ENCODE measurements at regions not wholly inside any gene's neighbourhood (a gene's known extent, or its start where the extent isn't known, plus 50 kb on each side); places are given as distances from the start of the nearest gene placed in this dataset.

DNA sequence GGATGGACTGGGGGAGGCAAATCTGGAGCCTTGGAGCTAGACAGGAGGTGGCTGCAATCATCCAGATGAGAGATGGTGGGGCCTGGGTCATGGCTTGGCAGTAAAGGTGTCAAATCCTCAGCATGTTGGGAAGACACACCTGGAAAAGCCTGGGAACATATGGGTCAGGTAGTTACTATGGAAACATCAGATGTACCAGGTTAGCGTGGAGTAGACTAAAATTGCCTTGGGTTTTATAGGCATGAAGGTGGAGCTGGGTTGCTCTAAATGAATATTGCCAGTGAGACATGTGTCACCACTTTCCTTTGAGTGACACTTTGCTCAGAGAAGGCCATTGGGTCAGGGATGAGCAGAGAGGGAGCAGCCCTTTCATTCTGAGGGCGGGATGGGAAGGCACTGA lies 473.7 kb downstream of the TBC1D22A start:
- Histone ChIP-seq H3K4me3 (no peak overlapping the region), H3K79me2 (replicated peaks; ENCODE audit: insufficient read depth) (no peaks in the 10 kb centered on the region), H3K4me1 (ENCODE audit: insufficient read depth) (no peaks in the 10 kb centered on the region), H3K9me2 (ENCODE audit: insufficient read depth) (no peaks in the 10 kb centered on the region), H3K4me2 (no peak overlapping the region), H3K36me3 (ENCODE audit: insufficient read depth) (no peaks in the 10 kb centered on the region; the same call in 1 of the 2 replicates), H3K27me3 (ENCODE audit: insufficient read depth) (no peaks in the 10 kb centered on the region), H4K20me1 (replicated peaks; ENCODE audit: insufficient read depth) (no peaks in the 10 kb centered on the region), H3K27ac (ENCODE audit: low read depth) (no peak overlapping the region), H2AFZ (no peak overlapping the region), H3F3A (replicated peaks; ENCODE audit: low read depth) (no peaks in the 10 kb centered on the region)
- no peak for DNase-seq (ENCODE audit: low spot score)
- no peak overlapping the region for H3K27ac Mint-ChIP-seq
- no peak for ATAC-seq
- TF ChIP-seq ZNF114 (CRISPR knock-in tag; IDR thresholded peaks at IDR 0.05): no peak
- no peak for TF ChIP-seq JUNB (IDR thresholded peaks at IDR 0.05; ENCODE audit: unreplicated experiment)
- TF ChIP-seq, protein P1, sequence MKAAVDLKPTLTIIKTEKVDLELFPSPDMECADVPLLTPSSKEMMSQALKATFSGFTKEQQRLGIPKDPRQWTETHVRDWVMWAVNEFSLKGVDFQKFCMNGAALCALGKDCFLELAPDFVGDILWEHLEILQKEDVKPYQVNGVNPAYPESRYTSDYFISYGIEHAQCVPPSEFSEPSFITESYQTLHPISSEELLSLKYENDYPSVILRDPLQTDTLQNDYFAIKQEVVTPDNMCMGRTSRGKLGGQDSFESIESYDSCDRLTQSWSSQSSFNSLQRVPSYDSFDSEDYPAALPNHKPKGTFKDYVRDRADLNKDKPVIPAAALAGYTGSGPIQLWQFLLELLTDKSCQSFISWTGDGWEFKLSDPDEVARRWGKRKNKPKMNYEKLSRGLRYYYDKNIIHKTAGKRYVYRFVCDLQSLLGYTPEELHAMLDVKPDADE (IDR thresholded peaks at IDR 0.05): no peak
- TF ChIP-seq, protein P2, sequence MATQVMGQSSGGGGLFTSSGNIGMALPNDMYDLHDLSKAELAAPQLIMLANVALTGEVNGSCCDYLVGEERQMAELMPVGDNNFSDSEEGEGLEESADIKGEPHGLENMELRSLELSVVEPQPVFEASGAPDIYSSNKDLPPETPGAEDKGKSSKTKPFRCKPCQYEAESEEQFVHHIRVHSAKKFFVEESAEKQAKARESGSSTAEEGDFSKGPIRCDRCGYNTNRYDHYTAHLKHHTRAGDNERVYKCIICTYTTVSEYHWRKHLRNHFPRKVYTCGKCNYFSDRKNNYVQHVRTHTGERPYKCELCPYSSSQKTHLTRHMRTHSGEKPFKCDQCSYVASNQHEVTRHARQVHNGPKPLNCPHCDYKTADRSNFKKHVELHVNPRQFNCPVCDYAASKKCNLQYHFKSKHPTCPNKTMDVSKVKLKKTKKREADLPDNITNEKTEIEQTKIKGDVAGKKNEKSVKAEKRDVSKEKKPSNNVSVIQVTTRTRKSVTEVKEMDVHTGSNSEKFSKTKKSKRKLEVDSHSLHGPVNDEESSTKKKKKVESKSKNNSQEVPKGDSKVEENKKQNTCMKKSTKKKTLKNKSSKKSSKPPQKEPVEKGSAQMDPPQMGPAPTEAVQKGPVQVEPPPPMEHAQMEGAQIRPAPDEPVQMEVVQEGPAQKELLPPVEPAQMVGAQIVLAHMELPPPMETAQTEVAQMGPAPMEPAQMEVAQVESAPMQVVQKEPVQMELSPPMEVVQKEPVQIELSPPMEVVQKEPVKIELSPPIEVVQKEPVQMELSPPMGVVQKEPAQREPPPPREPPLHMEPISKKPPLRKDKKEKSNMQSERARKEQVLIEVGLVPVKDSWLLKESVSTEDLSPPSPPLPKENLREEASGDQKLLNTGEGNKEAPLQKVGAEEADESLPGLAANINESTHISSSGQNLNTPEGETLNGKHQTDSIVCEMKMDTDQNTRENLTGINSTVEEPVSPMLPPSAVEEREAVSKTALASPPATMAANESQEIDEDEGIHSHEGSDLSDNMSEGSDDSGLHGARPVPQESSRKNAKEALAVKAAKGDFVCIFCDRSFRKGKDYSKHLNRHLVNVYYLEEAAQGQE (IDR thresholded peaks at IDR 0.05; ENCODE audit: unreplicated experiment): no peak
- TF ChIP-seq ZNF331 (CRISPR knock-in tag; IDR thresholded peaks at IDR 0.05; ENCODE audit: low read depth): no peak
- TF ChIP-seq EZH2phosphoT487 (IDR thresholded peaks at IDR 0.05; ENCODE audit: unreplicated experiment): no peak
- TF ChIP-seq, protein P3, sequence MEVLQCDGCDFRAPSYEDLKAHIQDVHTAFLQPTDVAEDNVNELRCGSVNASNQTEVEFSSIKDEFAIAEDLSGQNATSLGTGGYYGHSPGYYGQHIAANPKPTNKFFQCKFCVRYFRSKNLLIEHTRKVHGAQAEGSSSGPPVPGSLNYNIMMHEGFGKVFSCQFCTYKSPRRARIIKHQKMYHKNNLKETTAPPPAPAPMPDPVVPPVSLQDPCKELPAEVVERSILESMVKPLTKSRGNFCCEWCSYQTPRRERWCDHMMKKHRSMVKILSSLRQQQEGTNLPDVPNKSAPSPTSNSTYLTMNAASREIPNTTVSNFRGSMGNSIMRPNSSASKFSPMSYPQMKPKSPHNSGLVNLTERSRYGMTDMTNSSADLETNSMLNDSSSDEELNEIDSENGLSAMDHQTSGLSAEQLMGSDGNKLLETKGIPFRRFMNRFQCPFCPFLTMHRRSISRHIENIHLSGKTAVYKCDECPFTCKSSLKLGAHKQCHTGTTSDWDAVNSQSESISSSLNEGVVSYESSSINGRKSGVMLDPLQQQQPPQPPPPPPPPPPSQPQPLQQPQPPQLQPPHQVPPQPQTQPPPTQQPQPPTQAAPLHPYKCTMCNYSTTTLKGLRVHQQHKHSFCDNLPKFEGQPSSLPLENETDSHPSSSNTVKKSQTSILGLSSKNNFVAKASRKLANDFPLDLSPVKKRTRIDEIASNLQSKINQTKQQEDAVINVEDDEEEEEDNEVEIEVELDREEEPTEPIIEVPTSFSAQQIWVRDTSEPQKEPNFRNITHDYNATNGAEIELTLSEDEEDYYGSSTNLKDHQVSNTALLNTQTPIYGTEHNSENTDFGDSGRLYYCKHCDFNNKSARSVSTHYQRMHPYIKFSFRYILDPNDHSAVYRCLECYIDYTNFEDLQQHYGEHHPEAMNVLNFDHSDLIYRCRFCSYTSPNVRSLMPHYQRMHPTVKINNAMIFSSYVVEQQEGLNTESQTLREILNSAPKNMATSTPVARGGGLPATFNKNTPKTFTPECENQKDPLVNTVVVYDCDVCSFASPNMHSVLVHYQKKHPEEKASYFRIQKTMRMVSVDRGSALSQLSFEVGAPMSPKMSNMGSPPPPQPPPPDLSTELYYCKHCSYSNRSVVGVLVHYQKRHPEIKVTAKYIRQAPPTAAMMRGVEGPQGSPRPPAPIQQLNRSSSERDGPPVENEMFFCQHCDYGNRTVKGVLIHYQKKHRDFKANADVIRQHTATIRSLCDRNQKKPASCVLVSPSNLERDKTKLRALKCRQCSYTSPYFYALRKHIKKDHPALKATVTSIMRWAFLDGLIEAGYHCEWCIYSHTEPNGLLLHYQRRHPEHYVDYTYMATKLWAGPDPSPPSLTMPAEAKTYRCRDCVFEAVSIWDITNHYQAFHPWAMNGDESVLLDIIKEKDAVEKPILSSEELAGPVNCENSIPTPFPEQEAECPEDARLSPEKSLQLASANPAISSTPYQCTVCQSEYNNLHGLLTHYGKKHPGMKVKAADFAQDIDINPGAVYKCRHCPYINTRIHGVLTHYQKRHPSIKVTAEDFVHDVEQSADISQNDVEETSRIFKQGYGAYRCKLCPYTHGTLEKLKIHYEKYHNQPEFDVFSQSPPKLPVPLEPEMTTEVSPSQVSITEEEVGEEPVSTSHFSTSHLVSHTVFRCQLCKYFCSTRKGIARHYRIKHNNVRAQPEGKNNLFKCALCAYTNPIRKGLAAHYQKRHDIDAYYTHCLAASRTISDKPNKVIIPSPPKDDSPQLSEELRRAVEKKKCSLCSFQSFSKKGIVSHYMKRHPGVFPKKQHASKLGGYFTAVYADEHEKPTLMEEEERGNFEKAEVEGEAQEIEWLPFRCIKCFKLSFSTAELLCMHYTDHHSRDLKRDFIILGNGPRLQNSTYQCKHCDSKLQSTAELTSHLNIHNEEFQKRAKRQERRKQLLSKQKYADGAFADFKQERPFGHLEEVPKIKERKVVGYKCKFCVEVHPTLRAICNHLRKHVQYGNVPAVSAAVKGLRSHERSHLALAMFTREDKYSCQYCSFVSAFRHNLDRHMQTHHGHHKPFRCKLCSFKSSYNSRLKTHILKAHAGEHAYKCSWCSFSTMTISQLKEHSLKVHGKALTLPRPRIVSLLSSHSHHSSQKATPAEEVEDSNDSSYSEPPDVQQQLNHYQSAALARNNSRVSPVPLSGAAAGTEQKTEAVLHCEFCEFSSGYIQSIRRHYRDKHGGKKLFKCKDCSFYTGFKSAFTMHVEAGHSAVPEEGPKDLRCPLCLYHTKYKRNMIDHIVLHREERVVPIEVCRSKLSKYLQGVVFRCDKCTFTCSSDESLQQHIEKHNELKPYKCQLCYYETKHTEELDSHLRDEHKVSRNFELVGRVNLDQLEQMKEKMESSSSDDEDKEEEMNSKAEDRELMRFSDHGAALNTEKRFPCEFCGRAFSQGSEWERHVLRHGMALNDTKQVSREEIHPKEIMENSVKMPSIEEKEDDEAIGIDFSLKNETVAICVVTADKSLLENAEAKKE (CRISPR knock-in tag; IDR thresholded peaks at IDR 0.05): no peak
- TF ChIP-seq POLR2AphosphoS5 (IDR thresholded peaks at IDR 0.05; ENCODE audit: low read depth): no peak
- no peak for TF ChIP-seq STAT1 (IDR thresholded peaks at IDR 0.05; ENCODE audit: unreplicated experiment)
- peaks cover 7% of the 10 kb centered on the region for H3K27me3 Mint-ChIP-seq (ENCODE audit: insufficient read depth, low read depth, poor library complexity)
- H3K9me3 Mint-ChIP-seq: no peaks in the 10 kb centered on the region; the same call in 1 of the 3 replicates
- no peaks in the 10 kb centered on the region for H3K4me1 Mint-ChIP-seq
- H3K36me3 Mint-ChIP-seq (ENCODE audit: low read depth): peaks cover 35% of the 10 kb centered on the region
- H3K4me3 Mint-ChIP-seq: no peak overlapping the region

All from GM23338 (cell line).